GM23338 (cell line): ENCODE measurements at regions not wholly inside any gene's neighbourhood (a gene's known extent, or its start where the extent isn't known, plus 50 kb on each side); places are given as distances from the start of the nearest gene placed in this dataset.

Experiments used
- ATAC-seq: fragments of 200-7000 bp; cut with Tn5 transposase; 3 replicates; pipeline ENCODE4 v1.9.1; 2020
- DNase-seq: peaks from one replicate; pipeline ENCODE4 v3.0.0-alpha.2; 2015; ENCODE audit warnings: low spot score
- H2AFZ ChIP-seq: fragments of 200-600 bp; sonication (generic); 2 replicates; pipeline ENCODE4 v1.8.0; 2016; ENCODE audit warnings: antibody characterized with exemption, mild to moderate bottlenecking, moderate library complexity
- H3F3A ChIP-seq: fragments of 200-600 bp; sonication (generic); replicated peaks from 2 replicates; pipeline ENCODE4 v1.8.0; 2017; ENCODE audit warnings: antibody characterized with exemption, mixed run types, low read depth
- H3K27ac ChIP-seq: fragments of 200-600 bp; sonication (generic); 2 replicates; pipeline ENCODE4 v1.6.1; 2016; ENCODE audit warnings: low read depth
- H3K27me3 ChIP-seq: fragments of 200-600 bp; sonication (generic); 2 replicates; pipeline ENCODE4 v1.8.0; 2016; ENCODE audit warnings: mild to moderate bottlenecking, mixed run types, moderate library complexity; ENCODE audit not compliant: insufficient read depth
- H3K36me3 ChIP-seq: fragments of 200-600 bp; sonication (generic); 2 replicates; pipeline ENCODE4 v1.8.0; 2016; ENCODE audit warnings: mild to moderate bottlenecking; ENCODE audit not compliant: insufficient read depth
- H3K4me1 ChIP-seq: fragments of 200-600 bp; sonication (generic); 2 replicates; pipeline ENCODE4 v1.8.0; 2016; ENCODE audit warnings: mild to moderate bottlenecking, moderate library complexity; ENCODE audit not compliant: insufficient read depth
- H3K4me2 ChIP-seq: fragments of 200-600 bp; sonication (generic); 2 replicates; pipeline ENCODE4 v1.7.1; 2017; ENCODE audit warnings: mixed run types
- H3K4me3 ChIP-seq: fragments of 200-600 bp; sonication (generic); 2 replicates; pipeline ENCODE4 v1.6.1; 2016; ENCODE audit warnings: mixed run types
- H3K79me2 ChIP-seq: fragments of 200-600 bp; sonication (generic); replicated peaks from 2 replicates; pipeline ENCODE4 v1.8.0; 2017; ENCODE audit warnings: mild to moderate bottlenecking; ENCODE audit not compliant: insufficient read depth
- H3K9me2 ChIP-seq: fragments of 200-600 bp; sonication (generic); 2 replicates; pipeline ENCODE4 v1.8.0; 2017; ENCODE audit not compliant: insufficient read depth
- H4K20me1 ChIP-seq: fragments of 200-600 bp; sonication (generic); replicated peaks from 2 replicates; pipeline ENCODE4 v1.8.0; 2017; ENCODE audit warnings: mild to moderate bottlenecking; ENCODE audit not compliant: insufficient read depth
- H3K27ac Mint-ChIP-seq: 2 replicates; pipeline ENCODE4 v1.8.0; 2020; ENCODE audit warnings: inconsistent platforms, mild to moderate bottlenecking, moderate library complexity, mixed read lengths
- H3K27me3 Mint-ChIP-seq: 3 replicates; pipeline ENCODE4 v1.8.0; 2022; ENCODE audit warnings: low read depth, mild to moderate bottlenecking, moderate library complexity, mixed read lengths, inconsistent platforms; ENCODE audit not compliant: insufficient read depth, poor library complexity
- H3K36me3 Mint-ChIP-seq: 3 replicates; pipeline ENCODE4 v1.8.0; 2021; ENCODE audit warnings: low read depth, mild to moderate bottlenecking, inconsistent platforms, moderate library complexity, mixed read lengths
- H3K4me1 Mint-ChIP-seq: 3 replicates; pipeline ENCODE4 v1.8.0; 2020; ENCODE audit warnings: mild to moderate bottlenecking, inconsistent platforms, mixed read lengths
- H3K4me3 Mint-ChIP-seq: 3 replicates; pipeline ENCODE4 v1.8.0; 2021; ENCODE audit warnings: moderate library complexity, mild to moderate bottlenecking, inconsistent platforms, mixed read lengths
- H3K9me3 Mint-ChIP-seq: 3 replicates; pipeline ENCODE4 v1.8.0; 2020; ENCODE audit warnings: moderate library complexity, mild to moderate bottlenecking, inconsistent platforms, mixed read lengths
- CTCF ChIP-seq, 2 experiments: fragments of 200-600 bp in 1 of 2; sonication (generic) in 1 of 2; conservative IDR thresholded peaks; 2 replicates each; pipeline versions ENCODE4 v1.5.1 to v1.6.1; 2016 to 2017; ENCODE audit warnings: antibody characterized with exemption in 2 of 2, low read depth in 2 of 2, mild to moderate bottlenecking in 2 of 2, moderate library complexity in 1 of 2
- ETS1 ChIP-seq: IDR thresholded peaks from 2 replicates; pipeline ENCODE4 v1.6.1; 2016; ENCODE audit warnings: antibody characterized with exemption
- EZH2phosphoT487 ChIP-seq: fragments of 200-600 bp; sonication (generic); IDR thresholded peaks from one replicate; pipeline ENCODE4 v1.8.1; 2018; ENCODE audit warnings: antibody characterized with exemption; ENCODE audit not compliant: unreplicated experiment
- JUNB ChIP-seq: IDR thresholded peaks from one replicate; pipeline ENCODE4 v1.6.1; 2016; ENCODE audit warnings: antibody characterized with exemption; ENCODE audit not compliant: unreplicated experiment
- POLR2AphosphoS5 ChIP-seq: IDR thresholded peaks from 2 replicates; pipeline ENCODE4 v1.6.1; 2016; ENCODE audit warnings: antibody characterized with exemption, low read depth
- REST ChIP-seq: IDR thresholded peaks from one replicate; pipeline ENCODE4 v1.6.1; 2018; ENCODE audit warnings: antibody characterized with exemption; ENCODE audit not compliant: unreplicated experiment
- STAT1 ChIP-seq: IDR thresholded peaks from one replicate; pipeline ENCODE4 v1.6.1; 2016; ENCODE audit warnings: antibody characterized with exemption; ENCODE audit not compliant: unreplicated experiment
- ZNF462 ChIP-seq: fragments of 250-450 bp; sonication (Bioruptor Pico); IDR thresholded peaks from 2 replicates; pipeline ENCODE4 v1.5.0; 2020; ENCODE audit warnings: mild to moderate bottlenecking, moderate library complexity

- no peak for TF ChIP-seq ZNF462 (CRISPR knock-in tag)
- TF ChIP-seq CTCF (conservative IDR thresholded peaks at IDR 0.05; ENCODE audit: low read depth in 2 of 2) = no peak
- no peak for TF ChIP-seq ETS1
- TF ChIP-seq REST = no peak
- TF ChIP-seq JUNB = no peak
- no peak for TF ChIP-seq POLR2AphosphoS5
- no peak for TF ChIP-seq STAT1
- no peak for TF ChIP-seq EZH2phosphoT487
- Histone ChIP-seq H3K79me2 (no peaks in the 10 kb centered on the region), H3F3A (no peaks in the 10 kb centered on the region), H3K36me3 (no peaks in the 10 kb centered on the region), H3K4me2 (no peak overlapping the region), H3K27ac (no peak overlapping the region), H3K4me1 (no peaks in the 10 kb centered on the region), H3K27me3 (no peaks in the 10 kb centered on the region), H2AFZ (no peak overlapping the region), H3K4me3 (no peak overlapping the region), H4K20me1 (no peaks in the 10 kb centered on the region), H3K9me2 (no peaks in the 10 kb centered on the region)
- Mint-ChIP-seq H3K27ac (no peak overlapping the region), H3K27me3 (peaks cover 2% of the 10 kb centered on the region), H3K4me1 (no peaks in the 10 kb centered on the region), H3K9me3 (0 out of 3 replicates have a peak, but pooled peaks cover 7% of the 10 kb centered on the region), H3K4me3 (no peak overlapping the region), H3K36me3 (no peaks in the 10 kb centered on the region)
- ATAC-seq = peak; percentile 29
- DNase-seq = peak; percentile 83
These were observed 140.5 kb upstream of the COL5A1 start for GRCh38 chr9:134500931-134501760.
